OCI-LY3 (cell line): ENCODE measurements at regions not wholly inside any gene's neighbourhood (a gene's known extent, or its start where the extent isn't known, plus 50 kb on each side); places are given as distances from the start of the nearest gene placed in this dataset.

Experiments
- CTCF ChIP-seq: fragments of 200-600, 300-600 bp; sonication (generic); IDR thresholded peaks from 2 replicates; pipeline ENCODE4 v1.5.1; 2014; ENCODE audit warnings: antibody characterized with exemption, low read length, low read depth
- EZH2phosphoT487 ChIP-seq: fragments of 200-600 bp; shearing (Covaris generic); IDR thresholded peaks from 2 replicates; pipeline ENCODE4 v1.6.1; 2018; ENCODE audit warnings: antibody characterized with exemption, mixed run types, low read depth

- TF ChIP-seq CTCF (no peak), EZH2phosphoT487 (no peak)
These were observed 827.2 kb downstream of the MAT2B start for GRCh38 chr5:164332349-164333196.
